GM23248 (cell line): ENCODE measurements at regions not wholly inside any gene's neighbourhood (a gene's known extent, or its start where the extent isn't known, plus 50 kb on each side); places are given as distances from the start of the nearest gene placed in this dataset.

ENCODE experiments used
- EZH2 ChIP-seq: fragments of 200-600 bp; sonication (generic); IDR thresholded peaks from 2 replicates; pipeline ENCODE4 v1.6.1; 2018; ENCODE audit warnings: antibody characterized with exemption, mild to moderate bottlenecking; ENCODE audit not compliant: insufficient read depth, poor library complexity, severe bottlenecking
- EZH2phosphoT487 ChIP-seq: fragments of 200-600 bp; sonication (generic); IDR thresholded peaks from 2 replicates; pipeline ENCODE4 v1.6.1; 2018; ENCODE audit warnings: antibody characterized with exemption, moderate library complexity, mild to moderate bottlenecking, low read depth; ENCODE audit not compliant: insufficient read depth

- TF ChIP-seq EZH2 (no peak), EZH2phosphoT487 (no peak)
Measured at GRCh38 chr3:34109021-34109420, 310.6 kb downstream of the PDCD6IP start.
